HCT116 (cell line): ENCODE measurements at regions not wholly inside any gene's neighbourhood (a gene's known extent, or its start where the extent isn't known, plus 50 kb on each side); places are given as distances from the start of the nearest gene placed in this dataset.

Experiments used
- ATAC-seq: fragments of 200-7000 bp; cut with Tn5 transposase; 2 replicates; pipeline ENCODE4 v1.9.1; 2020; ENCODE audit warnings: mild to moderate bottlenecking, moderate library complexity
- BruUV-seq: library from RNA; stranded (reverse); fragments of 400-500 nt; replicated peaks from 2 replicates; lab custom pipeline; 2021; lab: Mats Ljungman, UMichigan
- CTCF ChIA-PET: fragments of 300-600 bp; sonication (Branson Sonifier 250); formaldehyde crosslinking; loops from one replicate; lab custom pipeline; 2021; ENCODE audit warnings: antibody characterized with exemption; lab: Charles Lee
- POLR2A ChIA-PET: fragments of 300-600, 350-600 bp; sonication (Branson Sonifier 250); formaldehyde crosslinking; loops from one replicate; lab custom pipeline; 2021; ENCODE audit warnings: antibody characterized with exemption; lab: Charles Lee
- RAD21 ChIA-PET, 2 experiments: fragments of 300-600 bp; sonication (Branson Sonifier 250); formaldehyde crosslinking; loops; one replicate each; lab custom pipeline; 2023; ENCODE audit warnings: low total read pairs in 2 of 2; ENCODE audit not compliant: uncharacterized antibody in 2 of 2, unreplicated experiment in 2 of 2, low non-redundant PET in 1 of 2; lab: Charles Lee
- DNase-seq: peaks from one replicate; pipeline ENCODE4 v3.0.0-alpha.2; 2010; ENCODE audit warnings: low read depth, low spot score
- H2AFZ ChIP-seq: fragments of 200-600 bp; shearing (Covaris generic), sonication (generic); 2 replicates; pipeline ENCODE4 v1.6.1; 2017; ENCODE audit warnings: low read depth, mixed run types, mixed read lengths, antibody characterized with exemption, low read length; ENCODE audit not compliant: poor library complexity, severe bottlenecking
- H3K27ac ChIP-seq: 2 replicates; pipeline ENCODE4 v1.5.1; 2012; ENCODE audit warnings: low read depth, low read length
- H3K27me3 ChIP-seq: fragments of 200-600 bp; sonication (generic); 2 replicates; pipeline ENCODE4 v1.6.1; 2016; ENCODE audit warnings: mixed run types, low read length, mixed read lengths; ENCODE audit not compliant: insufficient read depth
- H3K36me3 ChIP-seq, 2 experiments: fragments of 200-500 bp in 1 of 2; fragments of 200-600 bp in 1 of 2; sonication (Bioruptor generic) in 1 of 2; sonication (generic) in 1 of 2; 2 replicates each; pipeline versions ENCODE4 v1.5.1 to v1.6.1; 2014 to 2016; ENCODE audit warnings: low read length in 2 of 2, inconsistent platforms in 1 of 2, mixed read lengths in 1 of 2, mixed run types in 1 of 2; ENCODE audit not compliant: insufficient read depth in 2 of 2, control insufficient read depth in 1 of 2
- H3K4me1 ChIP-seq, 2 experiments: fragments of 200-600 bp in 1 of 2; sonication (generic) in 1 of 2; 2 replicates each; pipeline versions ENCODE4 v1.5.1 to v1.6.1; 2012 to 2017; ENCODE audit warnings: low read length in 2 of 2, inconsistent platforms in 1 of 2, mild to moderate bottlenecking in 1 of 2, mixed read lengths in 1 of 2, mixed run types in 1 of 2, moderate library complexity in 1 of 2; ENCODE audit not compliant: insufficient read depth in 2 of 2, control insufficient read depth in 1 of 2
- H3K4me2 ChIP-seq: fragments of 200-600 bp; sonication (generic); 2 replicates; pipeline ENCODE4 v1.6.1; 2017; ENCODE audit warnings: mixed run types, low read length, mixed read lengths
- H3K4me3 ChIP-seq, 2 experiments: fragments of 200-600 bp in 1 of 2; sonication (generic) in 1 of 2; replicated peaks in 1 of 2; 2 replicates each; pipeline ENCODE4 v1.5.1; 2011 to 2016; ENCODE audit warnings: low read length in 2 of 2, control low read depth in 1 of 2, low read depth in 1 of 2, mild to moderate bottlenecking in 1 of 2, mixed read lengths in 1 of 2, mixed run types in 1 of 2
- H3K79me2 ChIP-seq: fragments of 200-600 bp; sonication (generic); 2 replicates; pipeline ENCODE4 v1.6.1; 2017; ENCODE audit warnings: mild to moderate bottlenecking, mixed run types, low read length, moderate library complexity, mixed read lengths; ENCODE audit not compliant: insufficient read depth
- H3K9ac ChIP-seq: fragments of 200-600 bp; sonication (generic); 2 replicates; pipeline ENCODE4 v1.6.1; 2016; ENCODE audit warnings: low read length, mixed read lengths
- H3K9me2 ChIP-seq: fragments of 200-600 bp; sonication (generic), shearing (Covaris generic); 2 replicates; pipeline ENCODE4 v1.6.1; 2017; ENCODE audit warnings: mixed run types, mild to moderate bottlenecking, moderate library complexity; ENCODE audit not compliant: insufficient read depth
- H3K9me3 ChIP-seq, 2 experiments: fragments of 200-500 bp in 1 of 2; fragments of 200-600 bp in 1 of 2; sonication (Bioruptor generic) in 1 of 2; sonication (generic) in 1 of 2; 2 replicates each; pipeline ENCODE4 v1.6.1; 2014 to 2017; ENCODE audit warnings: low read length in 2 of 2, mixed read lengths in 2 of 2, inconsistent platforms in 1 of 2, low read depth in 1 of 2, mild to moderate bottlenecking in 1 of 2, mixed run types in 1 of 2, moderate library complexity in 1 of 2; ENCODE audit not compliant: control insufficient read depth in 1 of 2, insufficient read depth in 1 of 2
- H4K20me1 ChIP-seq: fragments of 200-600 bp; sonication (generic), shearing (Covaris generic); 2 replicates; pipeline ENCODE4 v1.6.1; 2017; ENCODE audit warnings: mixed run types, mild to moderate bottlenecking, moderate library complexity; ENCODE audit not compliant: insufficient read depth
- ATF3 ChIP-seq: IDR thresholded peaks from 2 replicates; pipeline ENCODE4 v1.6.1; 2012
- CBX3 ChIP-seq: IDR thresholded peaks from 2 replicates; pipeline ENCODE4 v1.6.1; 2012; ENCODE audit warnings: low read depth
- ELF1 ChIP-seq: IDR thresholded peaks from 2 replicates; pipeline ENCODE4 v1.6.1; 2012; ENCODE audit warnings: low read depth, borderline replicate concordance
- POLR2A ChIP-seq: IDR thresholded peaks from 2 replicates; pipeline ENCODE4 v1.7.0; 2011; ENCODE audit warnings: borderline replicate concordance; ENCODE audit not compliant: insufficient read depth, insufficient read length; ENCODE audit errors: extremely low read depth
- POLR2AphosphoS5 ChIP-seq: IDR thresholded peaks from 2 replicates; pipeline ENCODE4 v1.6.1; 2011; ENCODE audit warnings: mild to moderate bottlenecking, low read depth, low read length, moderate library complexity
- RAD21 ChIP-seq: IDR thresholded peaks from 2 replicates; pipeline ENCODE4 v1.6.1; 2012; ENCODE audit warnings: low read depth, mild to moderate bottlenecking
- SIN3A ChIP-seq: IDR thresholded peaks from 2 replicates; pipeline ENCODE4 v1.6.1; 2012; ENCODE audit warnings: low read depth
- SRF ChIP-seq: IDR thresholded peaks from 2 replicates; pipeline ENCODE4 v1.6.1; 2012; ENCODE audit warnings: low read depth
- TCF7L2 ChIP-seq: IDR thresholded peaks from 2 replicates; pipeline ENCODE4 v1.7.0; 2011; ENCODE audit warnings: borderline replicate concordance, inconsistent platforms; ENCODE audit not compliant: insufficient read depth, insufficient read length; ENCODE audit errors: extremely low read depth
- intact Hi-C: fragments of 100-400 bp; cut with micrococcal nuclease; formaldehyde crosslinking; loops from 2 replicates; pipeline ENCODE4 v1.10.0; 2022
- TF ChIP-seq, protein P1 (sequence below): IDR thresholded peaks from 2 replicates; pipeline ENCODE4 v1.6.1; 2012; ENCODE audit warnings: low read depth
- TF ChIP-seq, protein P2 (sequence below), 3 experiments: fragments of 200-600 bp in 1 of 3; sonication (generic) in 1 of 3; IDR thresholded peaks in 2 of 3; conservative IDR thresholded peaks in 1 of 3; 2 replicates each; pipeline ENCODE4 v1.5.1; 2012 to 2017; ENCODE audit warnings: low read depth in 2 of 3, low read length in 2 of 3, antibody characterized with exemption in 1 of 3, borderline replicate concordance in 1 of 3, control low read depth in 1 of 3, mild to moderate bottlenecking in 1 of 3, mixed read lengths in 1 of 3, mixed run types in 1 of 3, moderate library complexity in 1 of 3; ENCODE audit not compliant: insufficient read depth in 1 of 3

DNA sequence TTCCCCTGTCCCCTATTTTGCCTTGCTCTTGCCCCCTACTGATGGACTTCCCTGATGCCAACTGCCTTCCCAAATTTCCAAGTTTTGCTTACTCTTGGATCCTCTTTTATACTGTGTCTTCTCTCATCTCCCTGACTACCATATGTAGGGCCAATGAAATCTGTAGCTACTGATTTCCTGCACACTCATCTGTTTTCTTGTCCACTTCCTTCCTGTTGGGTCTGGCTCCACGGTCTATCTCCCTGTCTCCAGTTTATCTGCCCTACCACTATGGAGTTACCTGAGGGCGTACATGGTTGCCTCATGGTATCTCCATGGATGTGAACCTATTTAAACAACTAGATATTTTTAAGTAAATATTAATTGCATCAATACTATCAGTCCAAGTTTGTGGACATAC lies 140.3 kb upstream of the MCHR2 start:
- Histone ChIP-seq H4K20me1 (no peaks in the 10 kb centered on the region), H3K27ac (no peak overlapping the region), H2AFZ (no peak overlapping the region), H3K27me3 (no peaks in the 10 kb centered on the region), H3K9me3 (no peaks in the 10 kb centered on the region), H3K4me1 (no peaks in the 10 kb centered on the region), H3K79me2 (no peaks in the 10 kb centered on the region), H3K4me2 (no peak overlapping the region), H3K9ac (no peak overlapping the region), H3K9me2 (no peaks in the 10 kb centered on the region), H3K36me3 (no peaks in the 10 kb centered on the region), H3K4me3 (no peak overlapping the region)
- ATAC-seq (no peak), DNase-seq (no peak)
- TF ChIP-seq ELF1 (no peak), SRF (no peak), TCF7L2 (no peak), RAD21 (no peak), ATF3 (no peak), POLR2A (no peak), CBX3 (no peak), POLR2AphosphoS5 (no peak), SIN3A (no peak)
- TF ChIP-seq, protein P1, sequence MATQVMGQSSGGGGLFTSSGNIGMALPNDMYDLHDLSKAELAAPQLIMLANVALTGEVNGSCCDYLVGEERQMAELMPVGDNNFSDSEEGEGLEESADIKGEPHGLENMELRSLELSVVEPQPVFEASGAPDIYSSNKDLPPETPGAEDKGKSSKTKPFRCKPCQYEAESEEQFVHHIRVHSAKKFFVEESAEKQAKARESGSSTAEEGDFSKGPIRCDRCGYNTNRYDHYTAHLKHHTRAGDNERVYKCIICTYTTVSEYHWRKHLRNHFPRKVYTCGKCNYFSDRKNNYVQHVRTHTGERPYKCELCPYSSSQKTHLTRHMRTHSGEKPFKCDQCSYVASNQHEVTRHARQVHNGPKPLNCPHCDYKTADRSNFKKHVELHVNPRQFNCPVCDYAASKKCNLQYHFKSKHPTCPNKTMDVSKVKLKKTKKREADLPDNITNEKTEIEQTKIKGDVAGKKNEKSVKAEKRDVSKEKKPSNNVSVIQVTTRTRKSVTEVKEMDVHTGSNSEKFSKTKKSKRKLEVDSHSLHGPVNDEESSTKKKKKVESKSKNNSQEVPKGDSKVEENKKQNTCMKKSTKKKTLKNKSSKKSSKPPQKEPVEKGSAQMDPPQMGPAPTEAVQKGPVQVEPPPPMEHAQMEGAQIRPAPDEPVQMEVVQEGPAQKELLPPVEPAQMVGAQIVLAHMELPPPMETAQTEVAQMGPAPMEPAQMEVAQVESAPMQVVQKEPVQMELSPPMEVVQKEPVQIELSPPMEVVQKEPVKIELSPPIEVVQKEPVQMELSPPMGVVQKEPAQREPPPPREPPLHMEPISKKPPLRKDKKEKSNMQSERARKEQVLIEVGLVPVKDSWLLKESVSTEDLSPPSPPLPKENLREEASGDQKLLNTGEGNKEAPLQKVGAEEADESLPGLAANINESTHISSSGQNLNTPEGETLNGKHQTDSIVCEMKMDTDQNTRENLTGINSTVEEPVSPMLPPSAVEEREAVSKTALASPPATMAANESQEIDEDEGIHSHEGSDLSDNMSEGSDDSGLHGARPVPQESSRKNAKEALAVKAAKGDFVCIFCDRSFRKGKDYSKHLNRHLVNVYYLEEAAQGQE = no peak
- TF ChIP-seq, protein P2, sequence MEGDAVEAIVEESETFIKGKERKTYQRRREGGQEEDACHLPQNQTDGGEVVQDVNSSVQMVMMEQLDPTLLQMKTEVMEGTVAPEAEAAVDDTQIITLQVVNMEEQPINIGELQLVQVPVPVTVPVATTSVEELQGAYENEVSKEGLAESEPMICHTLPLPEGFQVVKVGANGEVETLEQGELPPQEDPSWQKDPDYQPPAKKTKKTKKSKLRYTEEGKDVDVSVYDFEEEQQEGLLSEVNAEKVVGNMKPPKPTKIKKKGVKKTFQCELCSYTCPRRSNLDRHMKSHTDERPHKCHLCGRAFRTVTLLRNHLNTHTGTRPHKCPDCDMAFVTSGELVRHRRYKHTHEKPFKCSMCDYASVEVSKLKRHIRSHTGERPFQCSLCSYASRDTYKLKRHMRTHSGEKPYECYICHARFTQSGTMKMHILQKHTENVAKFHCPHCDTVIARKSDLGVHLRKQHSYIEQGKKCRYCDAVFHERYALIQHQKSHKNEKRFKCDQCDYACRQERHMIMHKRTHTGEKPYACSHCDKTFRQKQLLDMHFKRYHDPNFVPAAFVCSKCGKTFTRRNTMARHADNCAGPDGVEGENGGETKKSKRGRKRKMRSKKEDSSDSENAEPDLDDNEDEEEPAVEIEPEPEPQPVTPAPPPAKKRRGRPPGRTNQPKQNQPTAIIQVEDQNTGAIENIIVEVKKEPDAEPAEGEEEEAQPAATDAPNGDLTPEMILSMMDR (IDR thresholded peaks at IDR 0.05 in 2 of 3, conservative IDR thresholded peaks at IDR 0.05 in 1 of 3; ENCODE audit: borderline replicate concordance in 1 of 3, insufficient read depth in 1 of 3, low read depth in 2 of 3, low read length in 2 of 3) = no peak
- POLR2A ChIA-PET = no interaction called here
- CTCF ChIA-PET = no interaction called here
- RAD21 ChIA-PET = no interaction called here
- intact Hi-C loops = no loop called here
- BruUV-seq = no TSS peak
